GM19035 (cell line): ENCODE measurements at regions not wholly inside any gene's neighbourhood (a gene's known extent, or its start where the extent isn't known, plus 50 kb on each side); places are given as distances from the start of the nearest gene placed in this dataset.

Source experiments
- ATAC-seq: cut with Tn5 transposase; IDR thresholded peaks from one replicate; pipeline ENCODE4 v1.9.1; 2021; ENCODE audit not compliant: unreplicated experiment

DNA sequence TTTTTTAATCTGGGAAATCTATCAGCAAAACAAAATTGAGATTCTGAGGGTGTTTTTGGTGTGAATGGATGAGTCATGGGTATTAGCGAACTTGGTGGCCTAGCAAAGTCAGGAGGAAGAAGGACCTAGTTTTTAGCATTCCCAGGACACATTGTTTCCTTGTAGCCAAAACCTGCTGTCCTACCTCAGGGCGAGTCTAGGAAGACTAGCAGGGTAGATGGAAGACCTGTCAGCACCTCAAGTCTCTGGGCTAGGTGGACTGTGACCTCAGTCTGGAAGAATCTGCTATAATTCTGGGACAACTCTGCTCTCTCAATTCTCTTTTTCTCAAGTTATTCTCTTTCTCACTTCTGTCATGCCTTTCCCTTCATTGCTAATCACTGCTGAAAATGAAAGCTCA lies 1399.3 kb upstream of the LRRTM1 start:
- ATAC-seq: no peak

GRCh38 chr2:81692566-81692965 lies 1388.0 kb upstream of the LRRTM1 start:
- no peak for ATAC-seq

GRCh38 chr2:81675641-81676040 lies 1371.1 kb upstream of the LRRTM1 start:
- ATAC-seq: no peak

DNA sequence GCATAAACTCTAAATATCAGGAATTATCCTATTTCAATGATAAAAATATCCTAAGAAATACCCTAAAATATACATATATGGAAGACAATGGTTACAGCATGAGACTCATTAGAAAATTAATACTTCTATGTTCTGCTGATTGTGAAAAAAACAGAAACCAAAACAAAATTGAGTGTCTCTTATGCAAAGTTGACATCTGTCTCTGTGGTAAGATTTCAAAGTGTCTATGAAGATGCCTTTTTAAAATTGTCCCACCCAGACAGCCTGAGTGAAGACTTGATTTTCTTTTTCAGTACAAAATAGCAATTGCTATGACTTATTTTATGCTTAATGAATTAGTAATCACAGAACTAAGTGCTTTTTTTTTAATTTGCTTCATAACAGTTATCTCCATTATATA lies 1368.4 kb upstream of the LRRTM1 start:
- ATAC-seq: no peak

DNA sequence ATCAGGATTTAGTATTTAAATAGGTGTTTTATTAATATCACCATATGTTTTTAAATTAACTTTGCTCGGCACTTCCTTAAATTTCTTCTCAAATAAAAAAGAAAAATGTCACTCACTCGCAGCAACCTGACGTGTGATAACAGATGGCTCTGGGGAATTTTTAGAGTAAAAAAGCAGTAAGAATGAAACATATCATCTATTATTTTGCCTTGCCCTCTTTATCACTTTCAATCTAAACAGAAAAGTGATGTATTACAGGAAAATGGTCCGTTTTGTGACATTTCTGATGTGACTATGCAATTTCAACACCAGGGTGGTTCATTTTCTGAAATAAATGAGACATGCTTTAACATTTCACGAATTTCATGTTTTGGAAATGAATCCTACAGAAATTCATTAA lies 1368.0 kb upstream of the LRRTM1 start:
- ATAC-seq: no peak

GRCh38 chr2:81670885-81671284 lies 1366.3 kb upstream of the LRRTM1 start:
- ATAC-seq: no peak

- no peak for ATAC-seq
These were observed 1356.5 kb upstream of the LRRTM1 start for GRCh38 chr2:81661081-81661480.

- ATAC-seq: no peak
These were observed 1353.7 kb upstream of the LRRTM1 start for GRCh38 chr2:81658227-81658626.

GRCh38 chr2:81650048-81650971 lies 1345.8 kb upstream of the LRRTM1 start:
- ATAC-seq: no peak

DNA sequence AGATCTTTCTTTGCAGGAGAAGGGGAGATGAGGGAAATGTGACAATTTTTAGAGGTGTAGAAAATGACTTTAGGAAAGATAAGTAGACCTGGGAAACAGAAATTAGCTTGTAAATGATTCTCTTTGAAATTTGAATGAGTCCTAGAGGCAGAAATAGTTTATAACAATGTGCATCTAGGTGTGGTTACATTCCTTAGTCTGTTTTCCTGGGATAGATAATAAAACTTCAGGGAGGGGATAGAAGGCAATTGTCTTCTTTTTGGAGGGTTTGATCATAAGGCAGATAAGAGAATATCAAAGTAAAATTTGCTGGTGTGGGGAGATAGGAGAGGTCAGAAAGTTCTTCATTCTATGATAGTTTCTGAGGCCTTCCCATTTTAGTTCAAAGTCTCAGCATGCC lies 1344.3 kb upstream of the LRRTM1 start:
- no peak for ATAC-seq

DNA sequence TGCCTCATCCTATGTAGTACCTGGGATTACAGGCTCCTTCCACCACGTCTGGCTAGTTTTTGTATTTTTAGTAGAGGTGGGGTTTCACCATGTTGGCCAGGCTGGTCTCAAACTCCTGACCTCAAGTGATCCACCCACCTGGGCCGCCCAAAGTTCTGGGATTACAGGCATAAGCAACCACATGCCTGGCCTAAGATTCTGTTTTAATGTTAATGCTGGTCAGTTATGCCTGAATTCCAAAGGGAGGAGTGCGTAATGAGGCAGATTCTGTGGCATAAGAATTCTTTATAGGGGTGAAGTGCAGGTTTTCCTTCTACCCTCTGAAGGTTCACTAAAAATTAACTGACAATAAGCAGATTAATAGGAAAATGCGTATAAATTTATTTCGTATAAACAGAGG lies 1343.8 kb upstream of the LRRTM1 start:
- no peak for ATAC-seq

- ATAC-seq: no peak
These were observed 1343.2 kb upstream of the LRRTM1 start for GRCh38 chr2:81647715-81648230.

- no peak for ATAC-seq
These were observed 1341.3 kb upstream of the LRRTM1 start for GRCh38 chr2:81645745-81646301.

DNA sequence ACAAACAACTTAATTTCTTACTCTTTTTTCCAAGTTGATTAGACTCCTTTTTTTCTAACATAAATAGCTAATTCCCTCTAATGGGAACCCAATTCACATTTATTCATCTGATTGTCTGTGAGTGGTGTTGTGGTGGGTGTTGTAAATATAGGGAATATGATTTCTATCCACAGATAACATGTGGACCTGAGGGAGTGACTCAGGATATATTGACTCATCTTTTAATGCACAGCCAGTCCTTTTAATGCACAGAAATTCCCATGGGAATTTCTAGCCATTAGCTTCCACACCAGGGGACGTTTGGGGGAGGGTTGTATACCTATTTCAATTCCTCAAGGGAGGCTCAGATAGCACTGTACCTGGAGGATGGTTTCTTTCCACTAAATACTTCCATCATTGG lies 1339.6 kb upstream of the LRRTM1 start:
- no peak for ATAC-seq

- no peak for ATAC-seq
These were observed 1320.3 kb upstream of the LRRTM1 start for GRCh38 chr2:81624825-81625224.

DNA sequence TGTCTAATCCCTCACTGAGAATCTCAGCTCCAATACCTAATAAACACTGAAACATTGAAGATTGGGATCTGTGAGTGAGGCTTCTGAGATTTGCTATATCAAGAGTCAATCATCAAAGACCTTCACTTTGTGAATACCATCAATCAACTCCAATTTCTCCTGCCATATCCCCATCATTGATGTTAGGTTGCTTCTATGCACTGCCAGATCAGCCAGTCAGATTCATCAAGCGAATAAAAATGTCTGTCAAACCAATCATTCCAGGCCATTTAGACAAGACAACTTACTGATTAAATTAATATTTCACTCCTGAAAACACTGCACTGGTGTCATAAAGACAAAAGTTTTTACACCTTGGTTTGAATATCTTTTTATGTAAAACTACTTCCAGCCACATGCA lies 1295.5 kb upstream of the LRRTM1 start:
- no peak for ATAC-seq

- ATAC-seq: no peak
These were observed 1293.9 kb upstream of the LRRTM1 start for GRCh38 chr2:81598453-81598852.

DNA sequence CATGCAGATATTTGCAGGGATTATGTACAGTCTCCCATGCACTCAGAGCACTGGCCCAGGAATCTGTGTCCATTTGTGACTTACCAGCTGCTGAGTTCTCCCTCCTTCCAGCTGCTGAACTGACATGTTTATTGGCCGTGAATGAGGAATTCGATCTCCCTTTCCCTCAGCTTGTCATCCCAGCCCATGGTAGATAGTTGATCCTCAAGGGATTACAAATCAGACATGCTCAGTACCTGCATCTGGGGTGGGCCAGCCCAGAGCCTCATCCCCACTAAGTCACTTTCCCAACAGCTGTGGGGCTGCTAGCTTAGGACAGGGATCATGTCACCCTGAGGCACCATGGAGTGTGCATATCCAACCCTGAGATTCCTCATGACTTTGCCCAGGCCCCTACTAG lies 1284.9 kb upstream of the LRRTM1 start:
- no peak for ATAC-seq

DNA sequence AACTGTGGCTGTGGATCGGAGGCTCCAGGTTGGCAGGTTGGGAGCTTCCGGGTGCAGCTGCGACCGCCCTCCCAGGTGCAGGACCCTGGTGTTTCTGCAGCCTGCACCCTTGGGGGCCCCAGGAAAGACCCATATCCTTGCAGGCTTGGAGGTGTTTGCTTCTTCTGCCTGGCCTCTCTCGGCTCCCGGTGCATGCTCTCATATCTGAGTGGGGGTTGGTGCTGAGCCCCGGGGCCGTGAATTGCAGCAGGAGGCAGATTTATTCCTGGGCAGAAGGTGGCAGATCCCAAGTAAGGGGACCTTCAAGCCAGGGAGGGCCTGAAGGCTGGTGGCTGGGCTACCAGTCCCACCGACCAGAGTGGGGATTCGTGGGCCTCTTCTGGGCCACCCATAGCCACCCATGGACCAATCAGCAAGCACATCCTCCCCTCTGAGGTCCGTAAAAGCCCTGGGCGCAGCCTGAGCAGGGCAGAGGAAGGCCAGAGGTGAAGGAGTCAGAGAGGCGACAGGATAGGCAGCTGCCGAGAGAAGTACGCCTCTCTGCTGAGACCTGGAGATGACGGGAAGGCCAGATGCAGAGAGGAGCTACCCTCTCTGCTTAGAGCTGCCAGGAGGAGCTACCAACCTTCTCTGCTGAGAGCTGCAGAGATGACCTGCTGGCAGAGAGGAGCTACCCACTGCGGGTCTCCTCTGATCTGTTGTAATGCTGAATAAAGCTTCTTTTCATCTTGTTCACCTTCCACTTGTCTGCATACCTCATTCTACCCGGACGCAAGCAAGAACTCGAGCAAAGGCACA lies 1279.0 kb upstream of the LRRTM1 start:
- no peak for ATAC-seq

DNA sequence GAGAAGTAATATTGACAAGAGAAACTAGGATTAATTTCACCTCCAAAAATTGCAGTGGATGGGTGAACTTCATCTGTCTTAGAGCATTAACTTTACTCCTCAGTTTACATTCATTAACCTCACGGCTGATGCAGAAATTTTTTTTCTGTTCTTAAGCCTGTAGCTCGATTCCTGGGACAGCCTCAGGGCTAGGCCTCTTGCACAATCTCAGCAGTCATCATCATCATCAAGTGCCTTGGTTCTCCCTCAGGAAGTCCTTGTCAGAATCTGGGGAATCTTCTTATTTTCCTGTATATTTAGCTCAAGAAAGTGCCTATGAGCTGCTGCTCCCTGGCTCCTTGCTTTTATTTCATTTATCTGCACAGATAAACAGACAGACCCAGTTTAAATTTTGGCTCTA lies 1272.2 kb upstream of the LRRTM1 start:
- ATAC-seq: no peak

GRCh38 chr2:81551040-81551634 lies 1246.6 kb upstream of the LRRTM1 start:
- no peak for ATAC-seq
